SK-N-DZ (cell line): ENCODE measurements at regions not wholly inside any gene's neighbourhood (a gene's known extent, or its start where the extent isn't known, plus 50 kb on each side); places are given as distances from the start of the nearest gene placed in this dataset.

Source experiments
- DNase-seq: peaks from one replicate; pipeline ENCODE4 v3.0.0-alpha.2; 2015; ENCODE audit warnings: low spot score

DNA sequence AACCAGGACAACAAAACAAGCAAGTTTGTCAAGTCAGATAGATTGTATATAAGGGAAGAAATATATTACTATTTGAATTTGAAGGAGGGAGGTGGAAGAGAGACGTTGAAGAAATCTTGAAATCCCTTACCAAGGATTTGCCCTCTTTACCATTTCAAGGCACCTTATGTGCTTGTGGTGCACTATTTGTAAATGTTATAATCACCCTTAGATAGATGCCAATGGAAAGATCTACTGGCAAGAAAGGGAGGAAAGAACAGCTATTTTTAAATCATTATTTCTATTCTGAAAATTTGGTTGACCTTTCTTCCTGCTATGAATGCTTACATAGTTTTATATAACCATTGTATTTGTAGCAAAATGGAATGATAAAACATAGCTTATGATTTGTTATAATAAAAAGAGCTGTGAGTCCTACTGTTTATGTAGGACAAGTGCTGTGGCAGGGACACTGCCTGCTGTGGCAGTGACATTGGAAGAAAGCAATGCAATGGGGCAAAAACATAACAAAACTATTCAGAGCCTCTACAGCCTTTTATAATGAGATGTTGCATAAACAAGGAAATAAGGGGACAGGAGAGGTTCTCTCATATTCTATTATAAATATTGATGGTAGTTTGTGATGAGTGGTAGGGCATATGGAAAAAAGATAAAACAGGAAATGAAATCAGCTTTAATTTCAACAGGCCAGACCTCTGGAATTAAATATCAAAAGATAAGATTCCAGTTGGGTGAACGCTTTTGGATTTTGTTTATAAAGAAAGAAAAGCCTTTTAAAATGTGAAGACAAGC lies 1145.2 kb upstream of the GJE1 start:
- DNase-seq = no peak

DNA sequence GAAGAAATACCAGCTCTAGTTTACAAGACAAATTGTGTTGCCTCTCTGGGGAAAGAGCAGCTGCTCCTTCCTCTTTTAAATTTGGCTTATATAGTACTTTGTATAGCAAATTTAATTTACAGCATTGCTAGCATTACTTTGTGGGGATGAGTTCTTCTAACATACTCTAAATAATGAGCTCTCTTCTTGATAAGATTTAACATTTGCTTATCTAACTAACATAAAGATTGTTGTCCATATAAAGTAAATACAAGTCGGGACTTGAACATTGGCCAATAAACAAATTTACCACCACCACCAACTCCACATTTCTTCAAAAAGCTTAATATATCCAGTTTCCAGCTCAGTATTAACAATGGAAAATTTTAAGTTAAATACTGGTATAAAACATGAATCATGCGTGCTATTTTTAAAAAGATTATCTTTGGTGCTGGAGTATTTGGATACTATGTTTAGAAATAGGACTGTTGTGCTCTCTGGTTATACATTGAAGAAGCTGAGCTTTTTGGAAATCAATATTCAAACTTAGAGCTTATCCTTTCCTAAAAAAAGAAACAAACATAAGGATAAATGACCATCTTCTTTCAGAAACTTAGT lies 1146.9 kb upstream of the GJE1 start:
- no peak for DNase-seq

DNA sequence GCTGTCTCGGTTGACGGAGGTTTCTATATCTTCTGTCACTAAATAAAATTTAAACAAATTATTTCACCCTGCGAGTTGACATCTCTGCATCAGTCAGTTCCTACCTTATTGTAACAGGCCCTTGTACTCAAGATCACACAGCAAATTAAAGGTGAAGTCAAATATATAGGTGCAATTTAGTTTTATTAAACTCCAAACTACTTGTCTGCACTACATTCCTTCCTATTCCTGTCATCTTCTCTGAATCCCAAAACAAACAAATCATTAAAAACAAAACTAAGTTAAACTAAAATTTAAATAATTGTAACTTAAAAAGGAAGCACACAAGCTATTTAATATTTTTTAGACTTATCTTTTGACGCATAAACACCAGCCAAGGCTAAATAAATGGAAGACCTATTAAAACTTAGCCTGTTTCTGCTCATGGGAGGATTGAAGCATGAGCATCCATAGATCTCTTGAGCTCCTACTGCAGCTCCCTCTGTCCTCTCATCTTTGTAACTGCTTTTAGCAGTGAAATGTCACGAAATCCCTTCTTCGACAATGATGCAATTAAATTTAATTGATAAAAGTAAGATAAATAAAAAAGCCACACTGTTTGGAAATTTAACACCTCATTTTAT lies 1152.3 kb upstream of the GJE1 start:
- no peak for DNase-seq

DNA sequence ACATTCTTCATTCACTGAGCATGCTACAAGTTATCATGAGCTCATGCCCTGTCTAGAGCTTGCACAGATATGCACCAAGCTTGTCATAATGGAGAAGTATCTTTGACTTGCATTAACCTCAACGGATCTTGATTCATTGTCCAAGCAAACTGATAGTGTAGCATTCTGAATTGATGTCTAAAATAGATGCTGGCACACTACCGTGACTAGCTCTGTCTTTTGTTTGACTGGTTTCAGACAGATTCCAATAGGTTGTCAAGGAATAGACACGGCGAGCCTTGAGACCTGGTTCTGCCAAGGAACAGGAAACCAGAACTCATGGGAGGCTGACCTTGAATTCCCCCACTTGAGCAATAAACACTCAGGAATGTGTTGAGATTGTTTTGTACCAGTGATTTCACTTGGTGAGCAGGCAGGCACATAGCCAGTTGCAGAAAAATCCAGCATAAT lies 1153.1 kb upstream of the GJE1 start:
- no peak for DNase-seq

DNA sequence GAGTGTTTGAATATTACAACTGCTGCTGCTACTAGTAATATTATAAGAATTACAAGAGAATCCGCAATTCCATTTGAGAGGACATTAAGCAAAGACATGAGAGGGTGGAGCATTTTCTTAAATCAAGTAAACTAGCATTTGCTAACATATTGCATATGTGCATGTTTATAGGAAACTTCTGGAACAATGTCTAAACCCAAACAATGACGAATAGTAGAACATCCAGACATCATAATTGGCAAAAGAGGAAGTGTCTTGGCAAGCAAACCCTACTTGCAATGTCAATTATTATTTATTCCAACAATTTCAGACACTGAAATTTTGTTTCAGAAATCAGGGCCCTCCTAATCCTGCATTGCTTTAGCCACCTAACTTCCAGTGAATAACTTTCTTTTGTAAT lies 1155.3 kb upstream of the GJE1 start:
- DNase-seq = no peak

DNA sequence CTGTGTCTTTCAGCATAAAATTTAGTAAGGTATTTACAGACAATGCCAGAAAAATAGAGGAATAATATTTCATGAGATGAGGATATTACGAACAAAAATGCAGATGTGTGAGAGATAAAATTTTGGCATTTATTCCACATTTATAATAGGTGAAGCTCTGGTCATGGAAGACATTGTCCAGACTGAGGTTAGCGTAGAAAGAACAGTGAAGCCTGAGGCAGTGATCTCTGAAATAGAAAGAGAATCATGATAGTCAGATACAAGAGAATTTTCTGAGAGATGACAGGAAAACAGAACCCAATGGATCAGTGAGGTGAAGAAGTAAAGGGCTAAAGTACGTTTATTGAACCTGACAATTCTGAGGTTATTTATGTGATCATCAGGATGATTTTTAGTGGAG lies 1155.9 kb upstream of the GJE1 start:
- DNase-seq = no peak

DNA sequence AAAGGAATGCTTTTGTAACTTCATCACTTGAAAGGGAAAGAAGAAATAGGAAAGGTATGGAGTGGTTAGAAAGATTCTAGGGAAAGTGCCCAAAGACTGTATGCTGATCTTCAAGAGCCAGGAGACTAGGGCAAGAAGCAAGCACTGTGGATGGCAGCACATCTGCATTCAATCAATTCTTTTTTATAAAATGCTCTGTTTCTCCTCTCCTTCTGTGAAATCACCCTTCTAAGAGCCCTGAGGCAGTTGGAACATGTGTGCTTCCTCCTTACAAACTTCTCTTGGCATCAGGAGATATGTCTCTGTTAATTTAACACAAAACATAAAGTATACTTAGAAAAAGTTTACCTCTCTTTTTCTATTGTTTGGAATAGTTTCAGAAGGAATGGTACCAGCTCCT lies 1162.2 kb upstream of the GJE1 start:
- no peak for DNase-seq

DNA sequence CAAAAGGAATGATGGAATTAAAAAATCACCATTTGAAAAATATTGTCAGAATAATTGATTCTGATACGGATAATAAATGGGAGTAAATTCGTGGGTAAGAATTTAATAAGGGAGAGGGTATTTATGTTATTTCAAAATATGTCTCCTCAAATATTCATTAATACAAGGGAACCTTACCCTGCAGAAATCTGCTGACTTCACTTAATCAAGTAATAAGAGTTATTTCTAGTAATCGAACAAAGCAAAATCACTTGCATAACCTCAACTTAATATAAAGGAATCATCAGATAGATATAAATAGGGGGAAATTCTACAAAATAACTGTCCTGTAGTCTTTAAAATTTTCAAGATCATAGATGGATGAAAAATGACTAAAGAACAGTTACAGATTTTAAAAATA lies 1164.7 kb upstream of the GJE1 start:
- no peak for DNase-seq

DNA sequence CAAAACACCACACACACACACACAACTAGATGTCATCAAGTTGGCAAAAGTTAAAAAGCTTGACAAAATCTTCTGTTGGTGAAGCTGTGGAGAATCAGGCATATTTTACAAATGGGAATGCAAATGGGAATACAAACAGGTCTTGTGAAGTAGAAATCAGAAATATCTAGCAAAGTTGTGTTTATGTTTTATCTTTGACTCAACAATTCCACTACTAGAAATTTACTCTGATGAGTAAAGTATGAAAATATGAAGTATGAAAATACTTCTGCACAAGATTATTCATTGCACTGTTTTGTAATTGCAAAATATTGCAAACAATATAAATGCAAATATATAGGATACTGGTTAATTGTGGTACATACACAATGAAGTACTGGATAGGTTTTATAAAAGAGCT lies 1166.0 kb upstream of the GJE1 start:
- no peak for DNase-seq

DNA sequence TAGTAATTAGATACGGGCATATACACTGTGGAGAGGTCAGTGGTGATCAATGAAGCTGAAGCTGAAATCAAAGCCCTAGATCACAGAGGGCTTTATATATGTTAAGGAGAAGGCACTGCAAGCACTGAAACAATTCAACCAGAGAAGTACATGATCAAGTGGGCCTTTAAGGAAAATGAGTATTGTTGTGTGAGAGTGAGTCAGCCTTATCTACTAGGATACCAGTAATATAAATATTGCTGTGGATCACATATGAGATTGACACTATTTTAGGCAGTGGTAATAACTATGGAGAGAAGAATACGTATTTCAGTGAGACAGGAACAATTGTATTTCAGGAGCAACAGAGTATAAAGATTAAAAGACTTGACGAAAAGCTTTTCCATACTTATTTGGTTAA lies 1172.2 kb upstream of the GJE1 start:
- no peak for DNase-seq

DNA sequence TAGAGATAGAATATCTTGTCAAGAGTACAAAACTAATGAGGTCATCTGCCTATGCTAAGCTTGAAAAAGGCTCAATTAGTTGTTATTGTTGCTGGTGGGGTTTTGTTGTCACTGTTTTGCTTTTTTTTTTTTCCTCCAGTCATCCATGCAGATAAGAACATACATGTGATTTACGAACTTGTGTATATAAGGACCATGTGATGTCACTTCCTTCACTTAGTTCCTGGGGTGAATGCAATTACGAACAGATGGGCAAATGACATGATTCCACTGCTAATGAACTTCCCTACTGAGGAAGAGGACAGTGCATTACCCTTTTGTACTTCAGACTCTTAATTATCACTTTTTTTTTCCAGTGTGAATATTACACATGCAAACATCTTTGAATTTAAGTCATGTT lies 1175.3 kb upstream of the GJE1 start:
- DNase-seq = no peak

DNA sequence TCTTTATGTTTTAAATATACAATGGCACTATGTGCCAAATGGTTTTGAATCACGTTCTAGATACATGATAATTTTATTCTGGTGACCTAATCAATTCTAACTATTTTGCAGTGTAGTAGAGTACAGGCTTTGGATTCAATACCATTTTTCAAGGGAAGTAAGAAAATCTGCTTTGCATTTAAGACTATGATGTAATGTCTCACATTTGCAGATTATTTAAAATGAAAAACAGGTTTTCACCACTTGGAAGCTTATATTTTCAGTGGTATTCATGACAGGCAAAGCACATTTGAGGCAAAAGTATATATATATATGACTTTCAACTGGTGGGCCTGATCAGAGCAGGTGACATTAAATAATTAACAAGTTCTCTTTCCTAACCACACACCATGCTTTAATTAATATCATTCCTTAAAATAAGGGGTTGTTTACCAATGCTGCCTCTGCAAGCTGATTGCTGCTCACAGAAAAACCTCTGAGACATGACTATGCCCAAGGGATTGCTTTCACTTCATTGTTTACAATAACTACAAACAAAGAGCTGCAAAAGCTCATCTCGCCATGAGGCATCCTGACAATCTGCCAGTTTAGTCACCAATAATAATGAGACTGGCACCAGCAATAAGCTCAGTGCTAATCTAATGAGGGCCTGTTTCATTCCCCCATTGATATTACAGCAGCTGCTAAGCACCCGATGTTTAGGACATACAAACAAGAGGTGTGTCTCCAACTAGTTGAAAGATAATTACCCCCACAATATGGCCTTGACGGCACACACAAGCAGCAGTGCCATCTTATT lies 1176.0 kb upstream of the GJE1 start:
- no peak for DNase-seq

DNA sequence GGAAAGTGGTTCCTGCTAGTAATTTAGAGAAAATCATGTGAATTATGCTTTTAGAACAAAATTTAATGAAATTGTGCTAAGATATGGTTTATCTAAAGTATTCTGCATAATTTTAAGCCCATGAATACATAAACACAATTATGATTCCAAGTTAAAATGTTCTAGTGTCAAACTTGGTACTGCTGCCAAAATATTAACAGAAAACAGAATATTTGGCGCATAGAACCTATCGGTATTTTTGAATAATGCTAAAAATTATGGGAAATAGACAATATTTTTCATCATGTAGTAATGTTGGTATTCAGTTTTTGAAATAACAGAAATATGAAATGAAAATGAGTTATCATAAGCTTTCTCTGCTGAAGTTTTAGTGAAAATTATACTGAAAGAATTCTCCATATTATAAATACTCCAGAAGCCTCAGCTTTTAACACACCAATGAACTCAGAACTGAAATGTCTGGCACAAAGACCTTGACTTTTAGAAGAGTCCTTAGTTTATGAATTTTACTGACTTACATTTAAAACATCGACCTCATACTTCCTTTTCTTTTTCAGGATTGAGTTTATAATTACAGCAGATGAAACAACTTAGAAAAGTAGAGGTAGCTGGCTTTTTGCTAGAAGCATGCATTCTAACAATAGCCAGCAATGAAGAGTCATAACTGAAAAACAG lies 1192.3 kb upstream of the GJE1 start:
- DNase-seq = no peak

DNA sequence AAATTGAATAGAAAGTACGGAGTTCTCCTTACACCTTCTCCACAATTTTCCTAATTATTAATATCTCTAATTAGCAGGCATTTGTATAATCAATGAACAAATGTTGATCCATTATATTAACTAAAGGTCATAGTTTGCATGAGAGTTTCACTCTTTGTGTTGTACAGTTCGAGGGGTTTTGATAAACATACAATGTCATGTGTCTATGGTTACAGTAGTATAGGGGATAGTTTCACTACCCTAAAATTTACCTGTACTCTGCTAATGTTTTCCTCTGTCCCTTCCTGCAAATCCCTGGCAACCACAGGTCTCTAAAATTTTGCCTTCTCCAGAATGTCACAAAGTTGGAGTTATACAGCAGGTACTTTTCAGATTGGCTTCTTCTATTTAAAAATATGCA lies 1199.8 kb upstream of the GJE1 start:
- DNase-seq = no peak

DNA sequence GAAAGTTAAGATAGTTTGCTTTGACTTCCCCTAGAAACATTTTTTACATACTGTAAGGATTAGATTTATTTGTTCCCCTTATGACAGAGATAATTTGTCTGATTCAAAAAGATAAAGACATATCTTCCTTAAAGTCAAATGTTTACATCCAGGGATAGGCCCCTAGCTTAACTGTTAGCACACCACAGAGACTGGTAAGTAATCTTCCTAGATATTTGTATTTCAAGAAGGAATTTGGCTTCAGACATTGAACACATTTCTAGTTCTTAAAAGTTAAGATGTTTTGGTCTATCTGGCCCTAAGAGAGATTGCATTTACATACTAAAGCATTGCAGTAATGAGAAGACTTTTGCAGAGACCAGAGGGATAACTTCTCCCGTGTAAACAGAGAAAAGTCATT lies 1201.1 kb upstream of the GJE1 start:
- no peak for DNase-seq

DNA sequence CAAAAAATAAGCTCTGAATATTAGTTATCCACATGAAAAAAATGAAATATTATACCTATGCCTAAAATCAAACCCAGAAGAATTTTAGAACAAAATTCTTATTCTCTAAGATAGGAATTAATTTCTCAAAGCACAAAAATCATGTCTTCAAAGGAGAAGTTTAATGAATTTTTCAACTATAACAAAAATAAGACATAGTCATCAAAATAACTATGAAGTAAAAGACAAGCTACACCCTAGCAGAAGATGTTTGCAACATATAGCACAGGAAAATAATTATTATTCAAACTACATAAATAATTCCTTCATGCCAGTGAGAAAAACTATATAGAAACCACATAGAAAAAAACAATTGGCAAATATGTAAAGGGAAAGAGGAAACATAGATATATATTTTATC lies 1203.6 kb upstream of the GJE1 start:
- no peak for DNase-seq

DNA sequence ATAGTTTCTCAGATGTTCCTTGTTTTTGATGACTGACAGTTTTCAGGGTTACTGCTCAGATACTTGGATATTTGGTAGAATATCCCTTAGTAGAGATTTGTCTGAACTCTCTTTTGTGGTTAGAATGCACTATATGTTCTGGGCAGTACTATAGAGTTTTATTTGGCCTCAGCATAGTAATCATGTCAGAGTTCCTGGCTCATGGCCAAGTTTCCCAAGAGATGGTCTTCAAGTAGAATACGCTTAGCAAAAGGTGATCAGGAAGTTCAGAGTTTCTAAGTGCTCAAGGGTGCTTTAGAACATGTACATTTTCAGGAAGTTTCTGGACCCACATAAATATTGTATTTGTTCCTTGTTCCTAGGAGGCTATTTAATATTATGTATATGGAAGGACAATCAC lies 1209.7 kb upstream of the GJE1 start:
- no peak for DNase-seq

DNA sequence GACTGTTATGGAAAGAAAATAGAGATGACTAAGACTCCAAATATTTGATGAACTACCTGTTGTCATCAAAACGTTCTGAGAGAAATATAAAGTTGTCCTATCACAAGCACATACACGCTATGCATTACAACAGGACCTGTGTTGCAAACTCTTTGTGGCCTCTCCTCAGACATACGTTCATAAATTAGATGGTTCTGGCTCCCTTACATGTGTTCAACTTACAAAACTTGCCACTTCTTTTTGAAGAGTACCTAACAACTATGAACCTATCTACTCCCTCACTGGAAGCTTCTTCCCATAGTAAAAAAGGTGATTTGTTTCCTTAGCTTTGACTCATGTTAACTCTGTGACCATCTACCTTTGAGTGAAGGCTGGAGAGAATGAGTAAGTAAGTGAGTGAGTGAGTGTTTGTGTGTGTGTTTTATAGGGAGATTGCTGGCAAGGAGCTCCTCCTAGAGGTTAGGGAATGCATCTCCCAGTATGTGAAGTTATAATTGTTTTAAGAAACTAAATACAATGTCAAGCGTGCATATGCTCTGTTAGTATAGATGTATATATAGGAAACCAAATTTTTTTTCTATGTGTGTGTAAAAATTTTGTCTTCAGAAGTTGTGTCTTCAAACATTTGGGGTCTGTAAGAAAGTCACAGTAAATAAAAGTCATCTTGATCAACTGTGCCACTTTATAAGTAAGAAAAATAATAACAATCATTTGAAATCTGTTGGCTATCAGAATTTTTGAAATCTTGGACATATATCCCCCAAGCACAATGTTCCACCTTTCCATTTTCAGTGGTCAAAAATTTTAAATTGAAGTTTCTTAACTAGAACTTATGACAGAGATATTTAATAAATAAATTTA lies 1211.1 kb upstream of the GJE1 start:
- DNase-seq = peak; percentile 38

DNA sequence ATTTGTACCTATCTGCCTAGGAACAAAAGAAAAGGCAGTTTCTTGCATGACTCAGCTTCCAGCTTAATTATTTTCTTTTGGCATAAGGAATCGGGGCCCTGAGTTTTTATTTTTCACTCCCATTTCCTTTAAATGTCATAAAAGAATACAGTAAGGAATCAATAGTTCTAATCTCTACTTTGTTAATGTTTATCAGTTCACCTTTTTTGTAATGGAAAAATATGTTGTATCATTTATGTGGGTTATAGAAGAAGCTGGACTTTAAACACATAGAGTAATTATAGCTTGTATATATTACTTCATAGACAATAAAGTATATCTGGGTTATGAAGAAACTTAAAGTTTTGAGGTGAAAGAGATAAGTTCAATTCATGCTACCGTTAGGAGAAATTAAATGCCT lies 1214.8 kb upstream of the GJE1 start:
- no peak for DNase-seq

DNA sequence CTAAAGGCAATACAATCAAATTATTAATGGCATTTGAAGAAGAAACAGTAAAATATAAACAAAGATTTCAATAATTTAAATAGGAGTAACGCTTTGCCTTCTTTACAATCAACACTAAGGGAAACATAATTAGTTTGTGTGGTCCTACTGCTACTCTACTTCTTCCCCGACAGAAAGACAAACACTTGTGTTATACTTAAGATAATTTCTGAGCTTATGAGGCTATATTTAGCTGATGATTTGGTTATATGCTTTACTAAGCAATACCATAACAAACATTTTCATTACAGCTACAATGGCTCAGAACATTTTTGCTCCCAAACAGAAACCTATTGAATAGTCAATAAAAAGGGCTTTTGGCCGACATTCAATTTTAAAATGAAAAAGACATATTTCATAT lies 1217.2 kb upstream of the GJE1 start:
- no peak for DNase-seq

DNA sequence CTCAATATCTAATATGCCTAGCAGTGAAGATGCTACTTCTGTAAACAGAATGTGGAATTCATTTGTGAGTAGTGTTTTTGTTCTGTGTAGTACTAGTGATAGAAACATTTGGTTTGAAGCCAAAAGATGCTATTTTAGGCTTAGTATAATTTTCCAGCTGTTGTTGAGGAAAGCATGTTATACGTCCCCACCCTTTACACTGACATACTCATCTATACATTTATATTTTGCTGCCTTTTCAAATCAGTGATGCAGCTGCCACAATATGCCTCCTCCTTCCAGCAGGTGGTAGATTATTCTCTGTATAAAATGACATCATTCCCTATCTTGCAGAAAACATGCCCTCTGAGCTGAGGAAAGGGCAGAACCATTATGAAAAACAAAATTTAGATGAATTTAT lies 1217.6 kb upstream of the GJE1 start:
- DNase-seq = no peak
